ENCODE measurements at regions not wholly inside any gene's neighbourhood (a gene's known extent, or its start where the extent isn't known, plus 50 kb on each side); places are given as distances from the start of the nearest gene placed in this dataset.

- H2AFZ ChIP-seq (ENCODE audit: low read depth, low read length) = no peak overlapping the region
- H3K9me1 ChIP-seq (replicated peaks; ENCODE audit: control insufficient read depth, extremely low read depth, insufficient read depth, low read length) = no peaks in the 10 kb centered on the region
- H3K4me3 ChIP-seq (replicated peaks in 1 of 3; ENCODE audit: insufficient read depth in 1 of 3, low read depth in 1 of 3, low read length in 3 of 3) = no peak overlapping the region
- no peak for DNase-seq (ENCODE audit: low read depth, low spot score)
- H3K9ac ChIP-seq (replicated peaks; ENCODE audit: extremely low read depth, insufficient read depth, low read length) = no peak overlapping the region
- no peaks in the 10 kb centered on the region for H3K36me3 ChIP-seq (ENCODE audit: control insufficient read depth in 2 of 2, extremely low read depth in 1 of 2, insufficient read depth in 2 of 2, low read length in 2 of 2)
- no peak overlapping the region for H3K4me2 ChIP-seq (ENCODE audit: insufficient read depth, low read length)
- intact Hi-C loops (cut with micrococcal nuclease) = no loop called here
- H3K27ac ChIP-seq (ENCODE audit: insufficient read depth, low read depth, low read length) = no peak overlapping the region
- H3K9me3 ChIP-seq (replicated peaks; ENCODE audit: control insufficient read depth, insufficient read depth, low read length) = no peaks in the 10 kb centered on the region
- H3K27me3 ChIP-seq (ENCODE audit: control insufficient read depth in 2 of 2, insufficient read depth in 2 of 2, low read length in 2 of 2) = no peaks in the 10 kb centered on the region
- TF ChIP-seq POLR2AphosphoS5 (IDR thresholded peaks at IDR 0.05; ENCODE audit: insufficient read depth, low read depth, low read length) = no peak
- TF ChIP-seq FOS (IDR thresholded peaks at IDR 0.05; ENCODE audit: borderline replicate concordance, insufficient read depth, low read length) = no peak
- TF ChIP-seq JUN (IDR thresholded peaks at IDR 0.05; ENCODE audit: borderline replicate concordance, insufficient read depth, insufficient read length, low read depth) = no peak
- no peaks in the 10 kb centered on the region for H4K20me1 ChIP-seq (replicated peaks; ENCODE audit: control insufficient read depth, extremely low read depth, insufficient read depth, low read length)
- ChIA-PET CTCF (interaction anchor here (1.6 kb wide), 1 partner anchor 16 kb away, joined by 8 read pairs; no protein-coding TSS in a partner anchor), POLR2A (no interaction called here)
- no peaks in the 10 kb centered on the region for H3K4me1 ChIP-seq (ENCODE audit: control insufficient read depth, extremely low read depth, insufficient read depth, low read length)
- no peak for FAIRE-seq
- BruUV-seq (replicated peaks) = no TSS peak
- no peaks in the 10 kb centered on the region for H3K79me2 ChIP-seq (ENCODE audit: control insufficient read depth, insufficient read depth, low read length)
- dilution Hi-C loops (cut with MboI; ENCODE audit: extremely low pct_ligation_motif_present, low sequenced_read_pairs) = no loop called here
Measured at GRCh38 chr2:183232161-183232865, 108.1 kb downstream of the NUP35 start.

- Histone ChIP-seq H4K20me1 (replicated peaks; ENCODE audit: control insufficient read depth, extremely low read depth, insufficient read depth, low read length) (no peaks in the 10 kb centered on the region), H3K9ac (replicated peaks; ENCODE audit: extremely low read depth, insufficient read depth, low read length) (no peak overlapping the region), H3K4me3 (replicated peaks in 1 of 3; ENCODE audit: insufficient read depth in 1 of 3, low read depth in 1 of 3, low read length in 3 of 3) (no peak overlapping the region), H3K27me3 (ENCODE audit: control insufficient read depth in 2 of 2, insufficient read depth in 2 of 2, low read length in 2 of 2) (no peaks in the 10 kb centered on the region), H3K4me1 (ENCODE audit: control insufficient read depth, extremely low read depth, insufficient read depth, low read length) (no peaks in the 10 kb centered on the region), H3K27ac (ENCODE audit: insufficient read depth, low read depth, low read length) (no peak overlapping the region), H3K4me2 (ENCODE audit: insufficient read depth, low read length) (no peak overlapping the region), H3K9me3 (replicated peaks; ENCODE audit: control insufficient read depth, insufficient read depth, low read length) (no peaks in the 10 kb centered on the region), H3K79me2 (ENCODE audit: control insufficient read depth, insufficient read depth, low read length) (no peaks in the 10 kb centered on the region), H3K36me3 (ENCODE audit: control insufficient read depth in 2 of 2, extremely low read depth in 1 of 2, insufficient read depth in 2 of 2, low read length in 2 of 2) (no peaks in the 10 kb centered on the region), H2AFZ (ENCODE audit: low read depth, low read length) (no peak overlapping the region), H3K9me1 (replicated peaks; ENCODE audit: control insufficient read depth, extremely low read depth, insufficient read depth, low read length) (no peaks in the 10 kb centered on the region)
- FAIRE-seq = no peak
- intact Hi-C loops (cut with micrococcal nuclease) (loop anchor here (5.0 to 10.0 kb wide), 3 partner anchors 166 to 1352 kb away; partner anchors contain the start of genes DUSP19 and ZNF804A), dilution Hi-C loops (cut with MboI; ENCODE audit: extremely low pct_ligation_motif_present, low sequenced_read_pairs) (no loop called here)
- POLR2A ChIA-PET = no interaction called here
- TF ChIP-seq MAX (IDR thresholded peaks at IDR 0.05; ENCODE audit: insufficient read depth, insufficient read length) (no peak), GATA2 (IDR thresholded peaks at IDR 0.05; ENCODE audit: insufficient read depth, insufficient read length, low read depth, low read length) (no peak), JUN (IDR thresholded peaks at IDR 0.05; ENCODE audit: borderline replicate concordance, insufficient read depth, insufficient read length, low read depth) (no peak), CTCF (IDR thresholded peaks at IDR 0.05; ENCODE audit: extremely low read depth in 1 of 2, insufficient read depth in 1 of 2, low read depth in 1 of 2, low read length in 2 of 2) (no peak), POLR2AphosphoS5 (IDR thresholded peaks at IDR 0.05; ENCODE audit: insufficient read depth, low read depth, low read length) (no peak), MYC (IDR thresholded peaks at IDR 0.05; ENCODE audit: low read depth, low read length) (no peak), FOS (IDR thresholded peaks at IDR 0.05; ENCODE audit: borderline replicate concordance, insufficient read depth, low read length) (no peak), POLR2A (IDR thresholded peaks at IDR 0.05; ENCODE audit: low read depth, low read length) (no peak), EZH2 (IDR thresholded peaks at IDR 0.05; ENCODE audit: borderline replicate concordance, low read depth, low read length, severe bottlenecking) (no peak)
- CTCF ChIA-PET = interaction anchor here (7.4 kb wide), 1 partner anchor 117 kb away, joined by 340 read pairs; no protein-coding TSS in a partner anchor
- no TSS peak for BruUV-seq (replicated peaks)
- peak; percentile 11 for DNase-seq (ENCODE audit: low read depth, low spot score)
Measured at GRCh38 chr2:183242937-183243336, 118.7 kb downstream of the NUP35 start.

Measured in endothelial cell of umbilical vein (primary cell).